H1 (cell line): ENCODE measurements at regions not wholly inside any gene's neighbourhood (a gene's known extent, or its start where the extent isn't known, plus 50 kb on each side); places are given as distances from the start of the nearest gene placed in this dataset.

Experiments
- CTCF ChIA-PET: fragments of 300-600 bp; sonication (Branson Sonifier 250); formaldehyde crosslinking; loops from one replicate; lab custom pipeline; 2021; ENCODE audit not compliant: partially characterized antibody; lab: Charles Lee
- POLR2A ChIA-PET: fragments of 300-600 bp; sonication (Branson Sonifier 250); formaldehyde crosslinking; loops from one replicate; lab custom pipeline; 2021; ENCODE audit warnings: inconsistent platforms; ENCODE audit not compliant: partially characterized antibody; lab: Charles Lee
- DNase-seq, 2 experiments: peaks; one replicate each; pipeline versions ENCODE4 v3.0.0 to v3.0.0-alpha.2; 2010 to 2022; ENCODE audit warnings: low spot score in 2 of 2, low read depth in 1 of 2, mixed read lengths in 1 of 2
- FAIRE-seq: peaks from 2 replicates; lab custom pipeline; 2011; peaks lifted over from hg19 to GRCh38; lab: Jason Lieb, UNC
- H2AFZ ChIP-seq: 2 replicates; pipeline ENCODE4 v1.8.1; 2012; ENCODE audit warnings: low read length, inconsistent platforms
- H2AK5ac ChIP-seq: 2 replicates; pipeline ENCODE4 v1.6.1; 2013; ENCODE audit warnings: low read depth, low read length
- H2BK120ac ChIP-seq: replicated peaks from 2 replicates; pipeline ENCODE3; 2013; ENCODE audit warnings: low read depth, low read length, inconsistent platforms
- H2BK12ac ChIP-seq: 2 replicates; pipeline ENCODE4 v1.6.1; 2013; ENCODE audit warnings: low read depth, low read length
- H2BK15ac ChIP-seq: 2 replicates; pipeline ENCODE4 v1.6.1; 2013; ENCODE audit warnings: low read length
- H2BK20ac ChIP-seq: 2 replicates; pipeline ENCODE4 v1.6.1; 2013; ENCODE audit warnings: low read length
- H2BK5ac ChIP-seq: 2 replicates; pipeline ENCODE4 v1.6.1; 2013; ENCODE audit warnings: low read depth, low read length
- H3K14ac ChIP-seq: 2 replicates; pipeline ENCODE4 v1.6.1; 2013; ENCODE audit warnings: inconsistent platforms; ENCODE audit not compliant: insufficient read length
- H3K18ac ChIP-seq: 2 replicates; pipeline ENCODE4 v1.6.1; 2013; ENCODE audit warnings: low read length; ENCODE audit errors: extremely low read depth
- H3K23ac ChIP-seq: 2 replicates; pipeline ENCODE4 v1.6.1; 2013; ENCODE audit warnings: inconsistent platforms; ENCODE audit not compliant: insufficient read length
- H3K23me2 ChIP-seq: 2 replicates; pipeline ENCODE4 v1.6.1; 2013; ENCODE audit warnings: low read depth, low read length
- H3K27ac ChIP-seq: 2 replicates; pipeline ENCODE4 v1.6.1; 2011; ENCODE audit warnings: low read depth, low read length, inconsistent platforms
- H3K27me3 ChIP-seq, 4 experiments: replicated peaks in 1 of 4; 1 replicate in 1 of 4; 2 replicates in 3 of 4; pipeline versions ENCODE4 v1.6.1 to v1.8.1; 2011 to 2013; ENCODE audit warnings: low read length in 3 of 4, mild to moderate bottlenecking in 3 of 4, inconsistent platforms in 2 of 4, mixed read lengths in 2 of 4, moderate library complexity in 1 of 4; ENCODE audit not compliant: control insufficient read depth in 3 of 4, insufficient read depth in 3 of 4; ENCODE audit errors: extremely low read depth in 1 of 4
- H3K36me3 ChIP-seq, 4 experiments: 2 replicates each; pipeline versions ENCODE4 v1.6.1 to v1.8.1; 2011 to 2013; ENCODE audit warnings: mild to moderate bottlenecking in 4 of 4, low read length in 3 of 4, moderate library complexity in 2 of 4, control low read depth in 1 of 4, inconsistent platforms in 1 of 4; ENCODE audit not compliant: insufficient read depth in 4 of 4, control insufficient read depth in 2 of 4
- H3K4ac ChIP-seq: replicated peaks from 2 replicates; pipeline ENCODE3; 2013; ENCODE audit warnings: low read length, low read depth, mixed read lengths, inconsistent platforms; ENCODE audit not compliant: insufficient read length
- H3K4me1 ChIP-seq, 4 experiments: replicated peaks in 1 of 4; 1 replicate in 1 of 4; 2 replicates in 3 of 4; pipeline versions ENCODE4 v1.6.1 to v1.8.1; 2011 to 2013; ENCODE audit warnings: low read length in 3 of 4, inconsistent platforms in 2 of 4, mixed read lengths in 1 of 4; ENCODE audit not compliant: insufficient read depth in 4 of 4, control insufficient read depth in 3 of 4
- H3K4me2 ChIP-seq, 2 experiments: 2 replicates each; pipeline versions ENCODE4 v1.6.1 to v1.8.1; 2011 to 2013; ENCODE audit warnings: low read depth in 2 of 2, low read length in 2 of 2, control low read depth in 1 of 2, inconsistent platforms in 1 of 2, mild to moderate bottlenecking in 1 of 2; ENCODE audit not compliant: insufficient read depth in 1 of 2
- H3K4me3 ChIP-seq, 4 experiments: fragments of 200-600, 300-600 bp in 1 of 4; sonication (generic), shearing (Covaris generic), sonication (Bioruptor Twin) in 1 of 4; 2 replicates each; pipeline versions ENCODE4 v1.5.1 to v1.8.1; 2011 to 2016; ENCODE audit warnings: low read length in 4 of 4, low read depth in 3 of 4, control low read depth in 2 of 4, inconsistent platforms in 2 of 4, mild to moderate bottlenecking in 2 of 4, mixed read lengths in 1 of 4, moderate library complexity in 1 of 4; ENCODE audit not compliant: insufficient read depth in 2 of 4; ENCODE audit errors: extremely low read depth in 1 of 4
- H3K56ac ChIP-seq: replicated peaks from 2 replicates; pipeline ENCODE3; 2013; ENCODE audit warnings: low read depth, mild to moderate bottlenecking, mixed read lengths, low read length, inconsistent platforms; ENCODE audit not compliant: insufficient read length
- H3K79me1 ChIP-seq: 2 replicates; pipeline ENCODE4 v1.6.1; 2013; ENCODE audit warnings: low read depth, low read length, control low read depth
- H3K79me2 ChIP-seq, 2 experiments: 2 replicates each; pipeline versions ENCODE4 v1.6.1 to v1.8.1; 2012 to 2013; ENCODE audit warnings: low read length in 2 of 2, mild to moderate bottlenecking in 2 of 2, inconsistent platforms in 1 of 2; ENCODE audit not compliant: insufficient read depth in 2 of 2, control insufficient read depth in 1 of 2
- H3K9ac ChIP-seq, 4 experiments: replicated peaks in 1 of 4; 1 replicate in 1 of 4; 2 replicates in 3 of 4; pipeline versions ENCODE4 v1.6.1 to v1.8.1; 2011 to 2013; ENCODE audit warnings: low read depth in 3 of 4, low read length in 3 of 4, control low read depth in 2 of 4, mild to moderate bottlenecking in 2 of 4, moderate library complexity in 2 of 4, inconsistent platforms in 1 of 4; ENCODE audit errors: extremely low read depth in 1 of 4
- H3K9me3 ChIP-seq, 2 experiments: 2 replicates each; pipeline versions ENCODE4 v1.6.1 to v1.8.1; 2012 to 2013; ENCODE audit warnings: mild to moderate bottlenecking in 2 of 2, moderate library complexity in 2 of 2, control low read depth in 1 of 2, inconsistent platforms in 1 of 2, low read depth in 1 of 2, low read length in 1 of 2, mixed read lengths in 1 of 2; ENCODE audit not compliant: insufficient read depth in 2 of 2
- H4K20me1 ChIP-seq, 2 experiments: replicated peaks in 1 of 2; 2 replicates each; pipeline versions ENCODE3 to v1.8.1; 2011 to 2013; ENCODE audit warnings: inconsistent platforms in 2 of 2, low read length in 2 of 2, mild to moderate bottlenecking in 1 of 2; ENCODE audit not compliant: insufficient read depth in 2 of 2, control insufficient read depth in 1 of 2
- H4K5ac ChIP-seq: 2 replicates; pipeline ENCODE4 v1.6.1; 2013; ENCODE audit warnings: low read length, low read depth, mixed read lengths, inconsistent platforms; ENCODE audit not compliant: insufficient read length
- H4K8ac ChIP-seq: 2 replicates; pipeline ENCODE4 v1.8.0; 2013; ENCODE audit warnings: mild to moderate bottlenecking, moderate library complexity, low read length, inconsistent platforms; ENCODE audit not compliant: insufficient read depth; ENCODE audit errors: extremely low read depth
- H4K91ac ChIP-seq: replicated peaks from 2 replicates; pipeline ENCODE3; 2013; ENCODE audit warnings: low read length, mixed read lengths, inconsistent platforms; ENCODE audit not compliant: insufficient read length
- ATF2 ChIP-seq: IDR thresholded peaks from 2 replicates; pipeline ENCODE4 v1.6.1; 2012; ENCODE audit warnings: low read length, inconsistent platforms
- CHD1 ChIP-seq: IDR thresholded peaks from 2 replicates; pipeline ENCODE4 v1.6.1; 2012; ENCODE audit warnings: low read depth, low read length, improper control_type of control experiment
- GABPA ChIP-seq: IDR thresholded peaks from 2 replicates; pipeline ENCODE4 v1.6.1; 2011; ENCODE audit warnings: mild to moderate bottlenecking, low read length, moderate library complexity, borderline replicate concordance; ENCODE audit not compliant: insufficient read depth
- PHF8 ChIP-seq: fragments of 200-600 bp; sonication (generic); conservative IDR thresholded peaks from 2 replicates; pipeline ENCODE4 v1.7.1; 2012; ENCODE audit warnings: low read depth, mild to moderate bottlenecking, inconsistent platforms, low read length, moderate library complexity
- RAD21 ChIP-seq, 2 experiments: IDR thresholded peaks in 1 of 2; conservative IDR thresholded peaks in 1 of 2; 2 replicates each; pipeline ENCODE4 v1.6.1; 2011; ENCODE audit warnings: low read depth in 2 of 2, low read length in 2 of 2, improper control_type of control experiment in 1 of 2, inconsistent platforms in 1 of 2, mild to moderate bottlenecking in 1 of 2, moderate library complexity in 1 of 2
- SIX5 ChIP-seq: IDR thresholded peaks from 2 replicates; pipeline ENCODE4 v1.6.1; 2011; ENCODE audit warnings: mild to moderate bottlenecking, low read depth, low read length
- TAF1 ChIP-seq: IDR thresholded peaks from 2 replicates; pipeline ENCODE4 v1.6.1; 2011; ENCODE audit warnings: mild to moderate bottlenecking, low read depth, low read length
- YY1 ChIP-seq: IDR thresholded peaks from 2 replicates; pipeline ENCODE4 v1.6.1; 2011; ENCODE audit warnings: low read depth, mild to moderate bottlenecking, low read length
- WGBS, 2 experiments: shearing (Covaris generic) in 1 of 2; methylation state at CpG; one replicate each; pipeline versions ENCODE4 v1.1.6 to v1.1.7; 2013 to 2015; ENCODE audit warnings: low lambda C conversion rate in 2 of 2, mixed read lengths in 2 of 2, inconsistent platforms in 1 of 2, low coverage in 1 of 2, missing lambda C conversion rate in 1 of 2; ENCODE audit not compliant: insufficient replicate concordance in 2 of 2, insufficient coverage in 1 of 2, insufficient read length in 1 of 2; ENCODE audit errors: extremely low coverage in 1 of 2, missing lambda C conversion rate in 1 of 2; 5-methylcytosine and 5-hydroxymethylcytosine counted together

GRCh38 chr16:86398201-86398600 lies 112.1 kb upstream of the FOXF1 start:
- Histone ChIP-seq H4K5ac (no peak overlapping the region), H3K27ac (no peak overlapping the region), H3K14ac (no peak overlapping the region), H4K8ac (no peak overlapping the region), H2AFZ (no peak overlapping the region), H3K79me1 (no peaks in the 10 kb centered on the region), H3K4me2 (no peak overlapping the region), H3K79me2 (no peaks in the 10 kb centered on the region), H2BK15ac (no peak overlapping the region), H2BK120ac (no peak overlapping the region), H3K4me3 (no peak overlapping the region), H3K4me1 (peaks cover 0 to 3% (median 0%) of the 10 kb centered on the region in 4 experiments; a peak in 1 of 7 replicates), H3K9ac (no peak overlapping the region), H4K20me1 (peaks cover 0 to 3% of the 10 kb centered on the region in 2 experiments), H3K4ac (no peak overlapping the region), H3K27me3 (no peaks in the 10 kb centered on the region), H3K56ac (no peak overlapping the region), H4K91ac (no peak overlapping the region), H3K18ac (no peak overlapping the region), H2AK5ac (no peak overlapping the region), H3K9me3 (no peaks in the 10 kb centered on the region), H3K23me2 (peaks cover 6% of the 10 kb centered on the region; the same call in 1 of the 2 replicates), H2BK12ac (0 out of 2 replicates have a peak overlapping the region, but pooled peaks have one; percentile 35), H2BK20ac (no peak overlapping the region), H3K23ac (no peak overlapping the region), H2BK5ac (no peak overlapping the region), H3K36me3 (no peaks in the 10 kb centered on the region; a peak in 1 of 8 replicates)
- DNase-seq, result no peak
- FAIRE-seq, result no peak
- ChIA-PET CTCF (no interaction called here), POLR2A (no interaction called here)
- 88% methylated on average over 6 of the region's 6 CpGs; no CpG with 5 or more reads in 1 of the 2 experiments for WGBS, 2 experiments
- TF ChIP-seq RAD21 (IDR thresholded peaks at IDR 0.05 in 1 of 2, conservative IDR thresholded peaks at IDR 0.05 in 1 of 2; ENCODE audit: low read depth in 2 of 2, low read length in 2 of 2) (no peak), ATF2 (no peak), YY1 (no peak), SIX5 (no peak), PHF8 (no peak), GABPA (no peak), TAF1 (no peak), CHD1 (no peak)
